VCaP (cell line): ENCODE measurements at regions not wholly inside any gene's neighbourhood (a gene's known extent, or its start where the extent isn't known, plus 50 kb on each side); places are given as distances from the start of the nearest gene placed in this dataset.
A peak's percentile ranks its signal among the peaks of the same experiment; 100 is the strongest.

Source experiments
- H3K27ac ChIP-seq: fragments of 450-650 bp; 2 replicates; pipeline ENCODE4 v1.5.1; 2017
- TF ChIP-seq, protein P1 (sequence below): fragments of 450-650 bp; conservative IDR thresholded peaks from 2 replicates; pipeline ENCODE4 v1.5.1; 2017; ENCODE audit warnings: mild to moderate bottlenecking, moderate library complexity

DNA sequence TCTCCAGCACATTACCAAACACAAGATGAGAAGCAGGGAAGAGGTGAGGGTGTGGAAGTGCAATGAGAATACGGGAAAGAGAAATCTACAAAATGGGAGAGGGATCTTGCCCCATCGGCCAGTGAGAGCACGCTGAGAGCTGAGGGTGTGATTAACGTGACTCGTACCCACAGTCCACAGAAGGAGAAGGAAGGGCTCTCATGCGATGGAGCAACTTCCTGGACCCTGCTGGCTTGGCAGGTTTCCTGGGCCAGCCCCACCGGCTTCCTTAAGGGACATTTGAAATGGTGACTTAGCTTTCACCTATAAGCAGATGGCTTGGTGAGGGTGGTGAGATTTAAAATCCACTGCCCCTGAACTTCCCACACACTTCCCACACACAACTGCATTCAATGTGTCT, 740.1 kb downstream of the UQCRFS1 start:
- H3K27ac ChIP-seq: no peak overlapping the region
- TF ChIP-seq, protein P1, sequence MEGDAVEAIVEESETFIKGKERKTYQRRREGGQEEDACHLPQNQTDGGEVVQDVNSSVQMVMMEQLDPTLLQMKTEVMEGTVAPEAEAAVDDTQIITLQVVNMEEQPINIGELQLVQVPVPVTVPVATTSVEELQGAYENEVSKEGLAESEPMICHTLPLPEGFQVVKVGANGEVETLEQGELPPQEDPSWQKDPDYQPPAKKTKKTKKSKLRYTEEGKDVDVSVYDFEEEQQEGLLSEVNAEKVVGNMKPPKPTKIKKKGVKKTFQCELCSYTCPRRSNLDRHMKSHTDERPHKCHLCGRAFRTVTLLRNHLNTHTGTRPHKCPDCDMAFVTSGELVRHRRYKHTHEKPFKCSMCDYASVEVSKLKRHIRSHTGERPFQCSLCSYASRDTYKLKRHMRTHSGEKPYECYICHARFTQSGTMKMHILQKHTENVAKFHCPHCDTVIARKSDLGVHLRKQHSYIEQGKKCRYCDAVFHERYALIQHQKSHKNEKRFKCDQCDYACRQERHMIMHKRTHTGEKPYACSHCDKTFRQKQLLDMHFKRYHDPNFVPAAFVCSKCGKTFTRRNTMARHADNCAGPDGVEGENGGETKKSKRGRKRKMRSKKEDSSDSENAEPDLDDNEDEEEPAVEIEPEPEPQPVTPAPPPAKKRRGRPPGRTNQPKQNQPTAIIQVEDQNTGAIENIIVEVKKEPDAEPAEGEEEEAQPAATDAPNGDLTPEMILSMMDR: no peak

DNA sequence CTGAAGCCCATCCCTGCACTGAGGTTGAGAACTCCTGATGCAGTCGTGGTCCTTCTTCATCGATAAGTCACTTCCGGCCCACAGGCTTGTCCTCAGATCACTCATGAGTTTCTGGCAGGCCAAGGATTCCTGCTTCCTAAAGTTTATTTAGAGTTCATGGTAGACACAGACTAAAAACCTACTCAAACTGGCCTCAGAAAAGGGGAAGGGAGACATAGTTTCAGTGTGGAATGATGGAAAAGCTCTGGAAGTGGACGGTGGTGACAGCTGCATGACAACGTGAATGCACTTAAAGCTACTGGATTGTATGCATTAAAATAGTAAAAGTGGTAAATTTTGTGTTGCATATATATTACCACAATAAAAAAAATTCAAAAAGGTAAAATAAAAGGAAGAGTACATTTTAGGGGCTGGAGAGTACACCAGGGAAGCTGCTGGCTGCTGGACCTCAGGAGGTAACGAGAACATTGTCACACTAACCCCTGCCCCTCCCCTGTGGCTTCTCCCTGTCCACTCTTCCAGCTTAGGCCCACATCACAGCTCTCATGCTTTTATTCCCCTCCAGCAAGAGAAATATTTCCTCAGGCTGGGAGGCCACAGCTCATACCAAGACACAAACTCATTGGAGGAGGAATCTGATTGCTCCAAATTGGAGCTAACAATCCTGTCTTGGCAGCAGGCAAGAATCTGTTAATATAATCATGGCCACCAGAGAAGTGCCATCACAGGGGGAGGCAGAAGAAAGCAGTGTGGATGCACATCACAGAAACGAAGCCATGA, 741.0 kb downstream of the UQCRFS1 start:
- H3K27ac ChIP-seq: no peak overlapping the region
- TF ChIP-seq, protein P1: no peak

DNA sequence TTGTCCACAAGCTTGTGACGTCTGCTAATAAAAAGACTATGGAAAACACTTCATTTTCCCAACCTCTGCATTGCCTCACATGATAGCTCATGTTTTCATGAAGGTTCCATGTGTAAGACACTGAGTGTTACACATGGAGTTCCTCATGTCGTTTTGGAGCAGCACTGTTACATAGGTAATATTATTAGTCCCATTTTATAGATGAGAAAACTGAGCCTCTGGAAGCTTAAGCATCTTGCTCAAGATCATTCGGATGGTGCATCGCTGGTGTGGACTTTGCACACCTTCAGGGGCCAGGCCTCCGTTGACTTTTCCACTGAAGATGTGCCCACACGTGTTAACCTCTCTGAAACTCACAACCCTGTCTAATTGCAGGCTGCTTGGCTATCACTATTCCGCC, 743.4 kb downstream of the UQCRFS1 start:
- TF ChIP-seq, protein P1: no peak
- H3K27ac ChIP-seq: no peak overlapping the region

DNA sequence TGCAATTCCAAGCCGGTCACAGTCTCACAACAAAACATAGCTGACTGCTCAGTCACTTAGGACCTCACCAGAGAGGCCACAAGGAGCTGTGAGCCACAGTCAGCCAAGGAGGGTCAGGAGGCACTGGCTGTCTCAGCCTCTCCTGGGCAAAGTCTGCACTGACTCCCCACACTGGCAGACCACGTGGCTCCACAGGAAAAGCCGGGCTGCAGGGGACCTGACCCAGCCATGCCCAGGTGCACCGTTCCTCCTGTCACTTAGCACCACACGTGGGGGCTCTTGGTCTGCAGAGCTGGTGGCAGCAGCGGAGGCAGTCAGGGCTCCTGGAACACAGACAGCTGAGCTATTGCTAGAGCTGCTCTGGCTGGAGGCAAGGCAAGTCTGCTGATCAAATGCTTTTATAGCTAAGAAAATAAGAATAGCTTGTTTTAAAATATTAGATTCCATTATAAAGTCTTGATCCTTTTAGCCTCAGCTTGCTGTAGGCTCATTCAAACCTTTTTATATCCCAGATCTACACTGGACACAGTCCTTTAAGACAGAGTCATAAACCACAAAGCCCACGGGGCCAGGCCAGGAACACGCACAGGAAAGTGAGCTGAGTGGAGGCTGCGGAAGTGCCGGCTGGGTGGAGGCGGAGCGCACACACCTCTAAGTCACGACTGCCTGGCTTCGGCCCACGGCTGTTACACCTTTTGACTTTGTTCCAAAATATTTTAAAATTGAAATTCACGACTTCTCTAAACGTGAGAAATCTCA, 744.1 kb downstream of the UQCRFS1 start:
- TF ChIP-seq, protein P1: no peak
- H3K27ac ChIP-seq: no peak overlapping the region

DNA sequence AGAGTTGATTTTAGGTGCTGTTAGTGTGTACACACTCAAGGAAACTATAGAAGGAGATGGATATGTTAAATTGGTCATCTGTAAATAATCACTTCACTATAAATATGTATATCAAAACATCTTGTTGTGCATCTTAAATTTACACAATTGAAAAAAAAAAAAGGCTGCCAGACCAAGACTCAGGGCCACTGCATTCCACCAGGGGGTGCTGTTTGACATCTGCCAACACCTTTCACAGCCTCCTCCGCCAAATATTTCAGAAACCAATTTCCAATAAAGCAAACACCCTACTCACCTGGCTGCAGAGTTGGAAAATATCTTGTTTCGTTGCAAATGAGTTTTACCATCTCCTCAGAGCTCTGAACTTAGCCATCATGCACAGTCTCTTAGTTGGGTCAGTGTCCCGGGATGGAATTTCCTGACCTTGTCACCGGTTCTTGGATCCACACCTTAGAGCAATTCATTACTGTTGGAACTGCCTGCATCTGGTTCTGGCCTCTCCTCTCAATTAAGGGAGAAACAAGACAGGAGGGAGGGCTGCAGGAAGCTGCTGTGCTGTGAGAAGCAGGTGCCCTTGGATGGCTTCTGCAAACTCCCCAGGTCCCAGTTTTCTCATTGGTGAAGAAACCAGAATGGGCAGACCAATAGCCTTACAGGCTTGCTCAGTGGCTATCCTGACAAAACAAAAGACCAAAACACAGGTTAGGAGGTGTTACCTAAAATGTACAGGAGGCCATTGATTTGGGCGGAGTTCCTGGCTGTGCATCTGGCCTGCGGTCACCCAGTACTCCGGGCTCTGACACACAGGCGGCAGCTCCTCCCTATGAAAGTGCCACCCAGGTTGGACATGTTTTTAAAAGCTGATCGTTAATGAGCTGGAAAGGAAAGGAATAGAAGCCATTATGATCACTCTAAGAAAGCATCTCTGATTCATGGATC, 746.6 kb downstream of the UQCRFS1 start:
- TF ChIP-seq, protein P1: peak; percentile 96
- H3K27ac ChIP-seq: no peak overlapping the region

DNA sequence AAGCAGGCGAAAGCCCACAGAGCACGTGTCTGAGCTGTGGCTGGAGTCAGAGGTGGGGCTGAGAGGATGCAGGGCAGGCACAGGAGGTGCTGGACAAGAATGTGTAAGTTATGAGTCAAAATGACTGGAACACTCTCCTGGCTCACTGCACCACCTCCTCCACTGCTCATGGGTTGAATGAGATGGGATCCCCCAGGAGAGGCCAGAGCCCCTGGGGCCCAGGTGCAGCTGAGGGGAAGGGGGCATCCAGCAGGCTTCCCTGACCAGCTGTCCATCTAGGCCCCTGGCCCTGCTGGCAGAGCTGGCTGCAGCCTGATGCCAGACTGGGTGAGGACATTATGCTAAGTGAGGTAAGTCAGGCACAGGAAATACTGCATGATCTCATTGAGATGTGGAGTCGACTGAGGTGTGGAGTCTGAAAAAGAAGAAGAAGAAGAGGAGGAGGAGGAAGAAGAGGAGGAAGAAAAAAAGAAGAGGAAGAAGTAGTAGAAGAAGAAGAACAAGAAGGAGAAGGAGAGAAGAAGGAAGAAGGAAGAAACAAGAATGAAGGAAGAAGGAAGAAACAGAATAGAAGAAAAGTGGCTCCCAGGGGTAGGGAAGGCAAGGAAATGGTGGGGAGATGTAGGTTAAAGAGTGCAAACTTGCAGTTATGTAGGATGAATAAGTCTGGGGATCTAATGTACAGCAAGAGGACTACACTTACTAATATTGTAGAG, 747.4 kb downstream of the UQCRFS1 start:
- no peak overlapping the region for H3K27ac ChIP-seq
- TF ChIP-seq, protein P1: no peak
